ENCODE measurements at regions not wholly inside any gene's neighbourhood (a gene's known extent, or its start where the extent isn't known, plus 50 kb on each side); places are given as distances from the start of the nearest gene placed in this dataset.

GRCh38 chr12:42853370-42854140, 264.0 kb upstream of the PRICKLE1 start:
- Mint-ChIP-seq H3K27ac (no peak overlapping the region), H3K27me3 (peaks cover 0 to 7% (median 4%) of the 10 kb centered on the region in 5 donors), H3K4me3 (no peak overlapping the region), H3K36me3 (no peaks in the 10 kb centered on the region), H3K9me3 (peaks cover 0 to 7% (median 2%) of the 10 kb centered on the region in 9 donors), H3K4me1 (no peaks in the 10 kb centered on the region)
- ATAC-seq (no peak), DNase-seq (no peak)
- POLR2A ChIA-PET, result no interaction called here

GRCh38 chr12:42846782-42847181, 257.2 kb upstream of the PRICKLE1 start:
- H3K4me3 Mint-ChIP-seq, result no peak overlapping the region
- H3K9me3 Mint-ChIP-seq, result peaks cover 0 to 11% (median 2%) of the 10 kb centered on the region in 9 donors
- DNase-seq (no peak), ATAC-seq (no peak)
- POLR2A ChIA-PET, result no interaction called here
- no peaks in the 10 kb centered on the region for H3K4me1 Mint-ChIP-seq
- H3K36me3 Mint-ChIP-seq, result no peaks in the 10 kb centered on the region
- H3K27me3 Mint-ChIP-seq, result peaks cover 0 to 5% (median 1%) of the 10 kb centered on the region in 5 donors
- no peak overlapping the region for H3K27ac Mint-ChIP-seq

- Mint-ChIP-seq H3K4me3 (no peak overlapping the region), H3K4me1 (no peaks in the 10 kb centered on the region), H3K27ac (no peak overlapping the region), H3K9me3 (peaks cover 0 to 6% (median 0%) of the 10 kb centered on the region in 9 donors), H3K36me3 (no peaks in the 10 kb centered on the region), H3K27me3 (no peaks in the 10 kb centered on the region)
- POLR2A ChIA-PET, result no interaction called here
- ATAC-seq, result no peak
- DNase-seq, result no peak
These were observed 244.5 kb upstream of the PRICKLE1 start for GRCh38 chr12:42834062-42834461.

- peaks cover 0 to 15% (median 2%) of the 10 kb centered on the region in 9 donors for H3K9me3 Mint-ChIP-seq
- POLR2A ChIA-PET, result no interaction called here
- no peak for ATAC-seq
- no peak overlapping the region for H3K4me3 Mint-ChIP-seq
- H3K27me3 Mint-ChIP-seq, result no peaks in the 10 kb centered on the region
- H3K36me3 Mint-ChIP-seq, result no peaks in the 10 kb centered on the region
- H3K4me1 Mint-ChIP-seq, result no peaks in the 10 kb centered on the region
- DNase-seq, result no peak
- H3K27ac Mint-ChIP-seq, result no peak overlapping the region
These were observed 239.3 kb upstream of the PRICKLE1 start for GRCh38 chr12:42828836-42829235.

GRCh38 chr12:42824327-42824726, 234.8 kb upstream of the PRICKLE1 start:
- H3K9me3 Mint-ChIP-seq, result peaks cover 0 to 19% (median 2%) of the 10 kb centered on the region in 9 donors
- H3K36me3 Mint-ChIP-seq, result no peaks in the 10 kb centered on the region
- no peaks in the 10 kb centered on the region for H3K27me3 Mint-ChIP-seq
- H3K4me1 Mint-ChIP-seq, result no peaks in the 10 kb centered on the region
- no peak overlapping the region for H3K4me3 Mint-ChIP-seq
- ATAC-seq (no peak), DNase-seq (no peak)
- no peak overlapping the region for H3K27ac Mint-ChIP-seq
- POLR2A ChIA-PET, result no interaction called here

GRCh38 chr12:42823679-42824078, 234.1 kb upstream of the PRICKLE1 start:
- Mint-ChIP-seq H3K36me3 (no peaks in the 10 kb centered on the region), H3K4me1 (no peaks in the 10 kb centered on the region), H3K27ac (no peak overlapping the region), H3K9me3 (peaks cover 0 to 19% (median 2%) of the 10 kb centered on the region in 9 donors), H3K4me3 (no peak overlapping the region), H3K27me3 (no peaks in the 10 kb centered on the region)
- ATAC-seq (no peak), DNase-seq (no peak)
- POLR2A ChIA-PET, result no interaction called here

- Mint-ChIP-seq H3K4me1 (no peaks in the 10 kb centered on the region), H3K36me3 (no peaks in the 10 kb centered on the region), H3K27me3 (no peaks in the 10 kb centered on the region), H3K4me3 (no peak overlapping the region), H3K27ac (no peak overlapping the region), H3K9me3 (peaks cover 0 to 14% (median 2%) of the 10 kb centered on the region in 9 donors)
- ATAC-seq (no peak), DNase-seq (no peak)
- POLR2A ChIA-PET, result no interaction called here
These were observed 230.3 kb upstream of the PRICKLE1 start for GRCh38 chr12:42819846-42820245.

- POLR2A ChIA-PET, result no interaction called here
- H3K36me3 Mint-ChIP-seq, result no peaks in the 10 kb centered on the region
- no peaks in the 10 kb centered on the region for H3K4me1 Mint-ChIP-seq
- H3K9me3 Mint-ChIP-seq, result peaks cover 0 to 12% (median 2%) of the 10 kb centered on the region in 9 donors
- no peak overlapping the region for H3K27ac Mint-ChIP-seq
- no peak for ATAC-seq
- peaks cover 0 to 4% (median 0%) of the 10 kb centered on the region in 5 donors for H3K27me3 Mint-ChIP-seq
- H3K4me3 Mint-ChIP-seq, result no peak overlapping the region
- DNase-seq, result no peak
These were observed 225.5 kb upstream of the PRICKLE1 start for GRCh38 chr12:42815068-42815467.

- peaks cover 0 to 4% (median 0%) of the 10 kb centered on the region in 5 donors for H3K27me3 Mint-ChIP-seq
These were observed 223.3 kb upstream of the PRICKLE1 start for GRCh38 chr12:42812871-42813270.

GRCh38 chr12:42812086-42812485, 222.5 kb upstream of the PRICKLE1 start:
- POLR2A ChIA-PET, result no interaction called here
- Mint-ChIP-seq H3K9me3 (peaks cover 0 to 12% (median 2%) of the 10 kb centered on the region in 9 donors), H3K27ac (no peak overlapping the region), H3K4me3 (no peak overlapping the region), H3K4me1 (no peaks in the 10 kb centered on the region), H3K27me3 (peaks cover 0 to 4% (median 0%) of the 10 kb centered on the region in 5 donors), H3K36me3 (no peaks in the 10 kb centered on the region)
- ATAC-seq (no peak), DNase-seq (no peak)

More at GRCh38 chr12:42812871-42813270, 223.3 kb upstream of the PRICKLE1 start:
- Mint-ChIP-seq H3K9me3 (peaks cover 0 to 12% (median 2%) of the 10 kb centered on the region in 9 donors), H3K4me1 (no peaks in the 10 kb centered on the region), H3K36me3 (no peaks in the 10 kb centered on the region), H3K4me3 (no peak overlapping the region), H3K27ac (no peak overlapping the region)
- no peak for ATAC-seq
- POLR2A ChIA-PET, result no interaction called here
- DNase-seq, result no peak

GRCh38 chr12:42810006-42810405, 220.5 kb upstream of the PRICKLE1 start:
- H3K9me3 Mint-ChIP-seq, result peaks cover 0 to 18% (median 2%) of the 10 kb centered on the region in 9 donors
- H3K4me3 Mint-ChIP-seq, result no peak overlapping the region
- no peak overlapping the region for H3K27ac Mint-ChIP-seq
- H3K27me3 Mint-ChIP-seq, result peaks cover 0 to 4% (median 0%) of the 10 kb centered on the region in 5 donors
- POLR2A ChIA-PET, result no interaction called here
- no peak for ATAC-seq
- no peaks in the 10 kb centered on the region for H3K4me1 Mint-ChIP-seq
- H3K36me3 Mint-ChIP-seq, result no peaks in the 10 kb centered on the region
- DNase-seq, result no peak

- Mint-ChIP-seq H3K27me3 (peaks cover 0 to 4% (median 0%) of the 10 kb centered on the region in 5 donors), H3K4me3 (no peak overlapping the region), H3K36me3 (no peaks in the 10 kb centered on the region), H3K4me1 (no peaks in the 10 kb centered on the region), H3K27ac (no peak overlapping the region), H3K9me3 (peaks cover 0 to 22% (median 2%) of the 10 kb centered on the region in 9 donors)
- POLR2A ChIA-PET, result no interaction called here
- ATAC-seq (no peak), DNase-seq (no peak)
These were observed 219.7 kb upstream of the PRICKLE1 start for GRCh38 chr12:42809226-42809625.

GRCh38 chr12:42807766-42808165, 218.2 kb upstream of the PRICKLE1 start:
- Mint-ChIP-seq H3K9me3 (peaks cover 0 to 22% (median 2%) of the 10 kb centered on the region in 9 donors), H3K36me3 (no peaks in the 10 kb centered on the region), H3K27ac (no peak overlapping the region), H3K27me3 (peaks cover 0 to 4% (median 0%) of the 10 kb centered on the region in 5 donors), H3K4me1 (no peaks in the 10 kb centered on the region), H3K4me3 (no peak overlapping the region)
- DNase-seq (no peak), ATAC-seq (no peak)
- POLR2A ChIA-PET, result no interaction called here

- POLR2A ChIA-PET, result no interaction called here
- no peak overlapping the region for H3K4me3 Mint-ChIP-seq
- no peaks in the 10 kb centered on the region for H3K36me3 Mint-ChIP-seq
- H3K27me3 Mint-ChIP-seq, result peaks cover 0 to 4% (median 0%) of the 10 kb centered on the region in 5 donors
- H3K9me3 Mint-ChIP-seq, result peaks cover 0 to 22% (median 2%) of the 10 kb centered on the region in 9 donors
- DNase-seq (no peak), ATAC-seq (no peak)
- H3K27ac Mint-ChIP-seq, result no peak overlapping the region
- no peaks in the 10 kb centered on the region for H3K4me1 Mint-ChIP-seq
These were observed 217.7 kb upstream of the PRICKLE1 start for GRCh38 chr12:42807251-42807650.

Measured in naive thymus-derived CD8-positive, alpha-beta T cell (primary cell).